H54 (cell line): ENCODE measurements at regions not wholly inside any gene's neighbourhood (a gene's known extent, or its start where the extent isn't known, plus 50 kb on each side); places are given as distances from the start of the nearest gene placed in this dataset.
"Not testable (repeated sequence)": the region's sequence is repeated elsewhere in the genome, so short reads cannot be mapped to it uniquely, and the experiment has no call there.

ENCODE experiments used
- DNase-seq: peaks from one replicate; pipeline ENCODE4 v3.0.0; 2011; ENCODE audit warnings: low spot score, mixed read lengths; ENCODE audit not compliant: insufficient read length
- FAIRE-seq: peaks from 3 replicates; lab custom pipeline; 2011; peaks lifted over from hg19 to GRCh38; lab: Jason Lieb, UNC
- POLR2A ChIP-seq: IDR thresholded peaks from 2 replicates; pipeline ENCODE4 v1.6.1; 2011; ENCODE audit warnings: low read depth, mild to moderate bottlenecking, low read length

- TF ChIP-seq POLR2A: no peak
- FAIRE-seq (no peak), DNase-seq (no peak)
Observed at GRCh38 chr4:60455380-60455779, 744.7 kb upstream of the ADGRL3 start.

GRCh38 chr4:60461551-60461950, 738.6 kb upstream of the ADGRL3 start:
- DNase-seq (no peak), FAIRE-seq (no peak)
- TF ChIP-seq POLR2A: no peak

GRCh38 chr4:60463857-60464502, 736.1 kb upstream of the ADGRL3 start:
- FAIRE-seq: no peak
- DNase-seq: no peak
- no peak for TF ChIP-seq POLR2A

DNA sequence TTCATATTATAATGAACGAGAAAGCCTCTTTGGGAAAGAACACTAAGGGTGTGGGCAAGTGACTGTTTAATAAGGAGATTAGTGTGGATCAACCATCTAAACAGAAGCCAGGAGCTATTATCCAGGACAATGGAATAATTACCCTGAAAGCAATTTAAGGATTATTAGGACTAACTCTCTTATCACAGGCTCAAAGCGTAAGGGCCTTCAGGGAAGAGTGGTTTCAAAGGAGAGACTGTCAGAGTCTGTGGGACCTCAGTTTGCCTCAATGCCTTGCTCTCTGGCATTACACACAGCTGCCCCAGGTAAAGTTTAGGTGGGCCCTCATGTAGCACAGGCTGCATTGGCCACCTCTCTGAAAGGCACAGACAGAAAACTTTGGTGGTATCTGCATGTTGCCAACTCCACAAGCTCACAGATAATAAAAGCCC, 717.2 kb upstream of the ADGRL3 start:
- no peak for TF ChIP-seq POLR2A
- no peak for DNase-seq
- FAIRE-seq: no peak

DNA sequence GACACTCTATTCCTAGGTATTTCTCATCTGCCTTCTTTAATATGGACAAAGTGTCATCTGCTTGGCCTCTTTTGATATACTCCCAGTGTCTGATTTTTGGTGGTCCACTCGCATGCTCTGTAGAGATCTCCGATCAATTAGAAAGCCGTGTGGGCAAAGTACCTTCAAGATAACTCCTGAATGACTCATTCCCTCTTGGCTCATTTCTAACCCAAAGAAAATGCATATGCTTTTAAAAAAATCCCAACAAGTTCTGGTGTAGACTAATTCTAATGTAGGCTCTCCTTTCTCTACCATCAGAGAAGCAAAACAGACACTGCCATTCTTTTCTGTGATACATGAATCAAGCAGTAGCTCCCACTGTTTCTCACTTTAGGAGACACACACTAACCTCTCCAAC, 714.9 kb upstream of the ADGRL3 start:
- peak; percentile 20 for FAIRE-seq
- DNase-seq: no peak
- TF ChIP-seq POLR2A: no peak

GRCh38 chr4:60487118-60487761, 712.9 kb upstream of the ADGRL3 start:
- not testable (repeated sequence) for DNase-seq, FAIRE-seq

- DNase-seq (no peak), FAIRE-seq (no peak)
- TF ChIP-seq POLR2A: no peak
Observed at GRCh38 chr4:60500810-60501209, 699.3 kb upstream of the ADGRL3 start.

DNA sequence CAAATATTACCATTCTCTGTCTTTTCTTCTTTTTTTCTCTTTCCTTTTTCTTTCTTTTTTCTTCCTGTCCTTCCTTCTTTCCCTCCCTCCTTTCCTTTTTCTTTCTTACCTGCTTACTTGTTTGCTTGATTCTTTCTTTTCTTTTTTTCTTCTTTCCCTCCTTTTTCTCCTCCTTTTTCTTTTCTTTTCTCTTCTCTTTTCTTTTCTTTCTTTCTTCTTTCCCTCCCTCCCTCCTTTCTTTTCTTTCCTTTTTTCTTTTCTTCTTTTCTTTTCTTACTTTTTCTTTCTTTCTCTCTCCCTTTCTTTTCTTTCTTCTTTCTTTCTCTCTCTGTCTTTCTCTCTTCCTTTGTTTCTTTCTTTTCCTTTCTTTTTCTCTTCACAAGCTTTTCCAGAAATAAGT, 697.4 kb upstream of the ADGRL3 start:
- no peak for FAIRE-seq
- no peak for TF ChIP-seq POLR2A
- DNase-seq: no peak

GRCh38 chr4:60506061-60506460, 694.1 kb upstream of the ADGRL3 start:
- DNase-seq (no peak), FAIRE-seq (no peak)

DNA sequence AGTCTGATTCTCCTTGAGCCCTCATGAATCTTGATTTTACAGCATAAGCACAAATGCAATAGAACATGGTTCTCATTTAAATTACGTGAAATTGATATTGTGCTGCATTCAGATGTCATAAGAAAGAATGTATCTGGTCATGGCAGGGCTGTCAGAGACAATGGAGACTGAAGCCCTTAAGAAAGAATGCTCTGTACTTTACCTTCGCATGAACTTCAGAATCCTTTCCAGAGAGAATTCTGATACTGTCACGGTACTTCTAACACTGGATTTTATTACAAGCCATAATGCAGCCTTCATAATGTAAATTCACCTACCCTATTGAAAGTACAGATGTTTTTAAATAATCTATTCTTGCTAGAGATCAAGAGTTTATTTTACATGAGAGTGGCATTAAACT, 677.9 kb upstream of the ADGRL3 start:
- FAIRE-seq: no peak
- no peak for DNase-seq
- TF ChIP-seq POLR2A: no peak

More at GRCh38 chr4:60506061-60506460, 694.1 kb upstream of the ADGRL3 start:
- TF ChIP-seq POLR2A: no peak

GRCh38 chr4:60531776-60532379, 668.2 kb upstream of the ADGRL3 start:
- DNase-seq (no peak), FAIRE-seq (no peak)
- TF ChIP-seq POLR2A: no peak

DNA sequence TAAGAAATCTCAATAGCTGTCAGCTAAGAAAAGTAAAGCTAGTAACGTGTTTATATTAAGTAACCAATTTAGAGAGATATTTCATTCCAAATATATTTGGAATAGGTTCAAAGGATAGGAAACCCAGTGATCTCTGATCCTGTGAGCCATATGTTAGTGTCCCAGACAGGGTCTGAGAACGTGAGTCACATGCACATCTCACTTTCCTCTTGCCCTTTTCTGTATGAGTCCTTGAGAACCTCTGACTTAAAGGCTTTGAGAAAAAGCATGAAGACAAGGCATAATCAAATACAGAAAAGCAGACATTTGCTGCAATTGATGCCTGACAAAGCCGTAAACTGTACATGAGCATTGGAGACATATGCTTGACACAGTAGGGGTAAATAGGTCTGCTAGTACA, 655.1 kb upstream of the ADGRL3 start:
- TF ChIP-seq POLR2A: no peak
- DNase-seq: no peak
- no peak for FAIRE-seq

GRCh38 chr4:60562334-60562733, 637.8 kb upstream of the ADGRL3 start:
- FAIRE-seq: no peak
- TF ChIP-seq POLR2A: no peak
- DNase-seq: no peak

GRCh38 chr4:60565558-60565957, 634.6 kb upstream of the ADGRL3 start:
- no peak for FAIRE-seq
- DNase-seq: no peak
- no peak for TF ChIP-seq POLR2A

DNA sequence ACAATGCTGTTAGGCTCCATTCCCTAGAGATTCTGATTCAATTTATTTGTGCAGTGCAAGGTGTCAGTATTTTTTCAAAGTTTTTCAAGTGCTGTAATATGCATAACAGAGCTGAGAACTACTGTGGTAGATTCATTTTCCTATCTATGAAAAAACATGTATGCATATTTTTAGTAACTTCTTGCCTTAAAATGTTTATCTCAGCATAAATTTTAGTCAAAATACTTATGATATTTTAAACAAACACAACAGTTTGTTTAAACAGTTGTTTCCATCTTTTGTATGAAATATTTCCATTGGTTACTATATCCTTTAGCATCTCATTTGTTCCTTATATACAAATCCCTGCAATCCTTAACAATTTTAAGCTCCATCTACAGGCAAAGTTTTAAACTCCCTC, 624.8 kb upstream of the ADGRL3 start:
- DNase-seq (no peak), FAIRE-seq (no peak)
- TF ChIP-seq POLR2A: no peak
